ENCODE measurements at regions not wholly inside any gene's neighbourhood (a gene's known extent, or its start where the extent isn't known, plus 50 kb on each side); places are given as distances from the start of the nearest gene placed in this dataset.
"Not testable (repeated sequence)": the region's sequence is repeated elsewhere in the genome, so short reads cannot be mapped to it uniquely, and the experiment has no call there.

DNA sequence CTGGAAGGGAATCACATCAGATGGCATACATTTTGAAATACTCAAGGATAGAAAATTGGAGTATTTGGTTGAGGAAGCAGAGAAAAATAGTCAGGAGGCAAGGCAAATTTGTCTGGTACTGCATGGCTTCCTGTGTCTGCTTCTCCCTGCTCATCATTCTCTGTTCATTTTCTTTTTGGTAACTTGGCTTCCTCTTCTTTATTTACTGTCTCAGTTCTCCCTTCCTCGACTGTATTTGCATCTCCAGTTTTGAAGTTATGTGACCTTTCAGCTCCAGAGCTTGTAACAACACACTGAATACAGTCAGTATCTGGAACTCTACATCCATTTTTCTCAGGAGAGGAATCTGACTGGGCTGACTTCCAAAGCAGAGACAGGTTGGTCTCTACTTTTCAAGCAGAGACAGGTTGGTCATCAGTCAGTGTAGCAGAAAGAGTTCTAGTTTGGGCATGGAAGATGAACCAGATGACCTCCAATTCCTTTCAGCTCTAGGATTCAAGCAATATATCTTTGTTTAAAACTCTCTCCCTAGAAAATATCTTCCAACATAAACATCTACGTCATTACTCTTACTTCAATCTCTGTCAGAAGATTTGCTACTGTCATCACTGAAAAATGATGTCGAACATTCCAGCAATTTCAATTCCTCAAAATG lies 571.2 kb downstream of the ADGRL2 start:
- TF ChIP-seq, protein P1, sequence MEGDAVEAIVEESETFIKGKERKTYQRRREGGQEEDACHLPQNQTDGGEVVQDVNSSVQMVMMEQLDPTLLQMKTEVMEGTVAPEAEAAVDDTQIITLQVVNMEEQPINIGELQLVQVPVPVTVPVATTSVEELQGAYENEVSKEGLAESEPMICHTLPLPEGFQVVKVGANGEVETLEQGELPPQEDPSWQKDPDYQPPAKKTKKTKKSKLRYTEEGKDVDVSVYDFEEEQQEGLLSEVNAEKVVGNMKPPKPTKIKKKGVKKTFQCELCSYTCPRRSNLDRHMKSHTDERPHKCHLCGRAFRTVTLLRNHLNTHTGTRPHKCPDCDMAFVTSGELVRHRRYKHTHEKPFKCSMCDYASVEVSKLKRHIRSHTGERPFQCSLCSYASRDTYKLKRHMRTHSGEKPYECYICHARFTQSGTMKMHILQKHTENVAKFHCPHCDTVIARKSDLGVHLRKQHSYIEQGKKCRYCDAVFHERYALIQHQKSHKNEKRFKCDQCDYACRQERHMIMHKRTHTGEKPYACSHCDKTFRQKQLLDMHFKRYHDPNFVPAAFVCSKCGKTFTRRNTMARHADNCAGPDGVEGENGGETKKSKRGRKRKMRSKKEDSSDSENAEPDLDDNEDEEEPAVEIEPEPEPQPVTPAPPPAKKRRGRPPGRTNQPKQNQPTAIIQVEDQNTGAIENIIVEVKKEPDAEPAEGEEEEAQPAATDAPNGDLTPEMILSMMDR (IDR thresholded peaks at IDR 0.05; ENCODE audit: low read length): no peak
- TF ChIP-seq EZH2 (IDR thresholded peaks at IDR 0.05; ENCODE audit: borderline replicate concordance, low read length): no peak
- no peaks in the 10 kb centered on the region for H3K79me2 ChIP-seq (ENCODE audit: insufficient read depth, low read length)
- no peaks in the 10 kb centered on the region for H3K9me2 ChIP-seq (ENCODE audit: low read depth, low read length)
- H2AFZ ChIP-seq (ENCODE audit: low read length): no peak overlapping the region
- no peaks in the 10 kb centered on the region for H3K9me3 ChIP-seq (ENCODE audit: low read length)
- no peak overlapping the region for H3K4me3 ChIP-seq (ENCODE audit: low read depth, low read length, poor library complexity, severe bottlenecking)
- no peak overlapping the region for H3K27ac ChIP-seq (ENCODE audit: low read depth, low read length, poor library complexity, severe bottlenecking)
- no peaks in the 10 kb centered on the region for H4K20me1 ChIP-seq (ENCODE audit: insufficient read depth, low read length)
- H3K4me2 ChIP-seq (ENCODE audit: low read length): no peak overlapping the region
- H3K9ac ChIP-seq (ENCODE audit: low read length): no peak overlapping the region
- no peaks in the 10 kb centered on the region for H3K36me3 ChIP-seq (ENCODE audit: insufficient read depth, low read length)
- no peaks in the 10 kb centered on the region for H3F3A ChIP-seq (ENCODE audit: insufficient read depth, low read length)
- H3K27me3 ChIP-seq (ENCODE audit: insufficient read depth, low read length): no peaks in the 10 kb centered on the region
- peaks cover 5% of the 10 kb centered on the region for H3K4me1 ChIP-seq (ENCODE audit: insufficient read depth, low read length, severe bottlenecking)

DNA sequence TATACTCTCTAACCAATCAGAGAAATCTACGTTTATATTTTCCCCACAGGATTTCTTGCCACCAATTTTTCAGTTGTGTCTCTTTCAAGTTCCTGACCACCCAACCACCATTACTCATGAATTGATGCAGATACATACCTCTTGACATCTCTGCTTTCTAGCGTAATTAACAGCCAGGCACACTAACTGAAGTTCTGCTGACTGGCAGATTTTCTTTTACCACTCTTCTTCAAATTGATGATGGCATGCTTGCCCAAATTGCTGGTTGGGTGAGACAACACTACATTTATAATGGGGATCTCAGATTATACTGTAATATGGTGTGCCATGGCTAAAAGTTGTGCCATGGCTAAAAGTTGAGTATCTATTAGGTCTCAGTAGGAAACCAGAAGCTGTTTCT lies 566.7 kb downstream of the ADGRL2 start:
- Histone ChIP-seq H3K36me3 (ENCODE audit: insufficient read depth, low read length) (no peaks in the 10 kb centered on the region), H3K79me2 (ENCODE audit: insufficient read depth, low read length) (no peaks in the 10 kb centered on the region), H3K27ac (ENCODE audit: low read depth, low read length, poor library complexity, severe bottlenecking) (no peak overlapping the region), H3K27me3 (ENCODE audit: insufficient read depth, low read length) (no peaks in the 10 kb centered on the region), H3K9ac (ENCODE audit: low read length) (no peak overlapping the region), H3K4me1 (ENCODE audit: insufficient read depth, low read length, severe bottlenecking) (peaks cover 5% of the 10 kb centered on the region), H3K4me3 (ENCODE audit: low read depth, low read length, poor library complexity, severe bottlenecking) (no peak overlapping the region), H3F3A (ENCODE audit: insufficient read depth, low read length) (no peaks in the 10 kb centered on the region), H3K4me2 (ENCODE audit: low read length) (no peak overlapping the region), H3K9me3 (ENCODE audit: low read length) (no peaks in the 10 kb centered on the region), H2AFZ (ENCODE audit: low read length) (no peak overlapping the region), H4K20me1 (ENCODE audit: insufficient read depth, low read length) (no peaks in the 10 kb centered on the region), H3K9me2 (ENCODE audit: low read depth, low read length) (no peaks in the 10 kb centered on the region)
- no peak for TF ChIP-seq EZH2 (IDR thresholded peaks at IDR 0.05; ENCODE audit: borderline replicate concordance, low read length)
- TF ChIP-seq, protein P1 (IDR thresholded peaks at IDR 0.05; ENCODE audit: low read length): no peak

DNA sequence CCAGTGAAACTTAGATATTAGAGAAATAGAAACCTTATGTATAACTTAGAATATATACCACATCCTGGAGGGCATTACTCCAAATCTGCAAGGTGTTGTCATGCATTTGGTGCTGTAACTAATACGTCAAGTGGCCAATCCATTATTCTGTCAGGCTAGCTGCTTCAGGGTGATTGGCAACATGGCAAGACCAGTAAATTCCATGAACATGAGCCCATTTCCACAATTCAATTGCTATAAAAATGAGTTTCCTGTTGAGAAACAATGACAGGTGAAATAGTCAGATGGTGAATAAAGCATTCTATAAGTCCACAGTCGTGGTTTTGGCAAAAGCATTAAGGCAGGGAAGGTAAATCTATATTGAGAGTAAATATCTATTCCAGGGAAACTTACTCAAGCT lies 566.0 kb downstream of the ADGRL2 start:
- H3K36me3 ChIP-seq (ENCODE audit: insufficient read depth, low read length): no peaks in the 10 kb centered on the region
- no peaks in the 10 kb centered on the region for H3K9me2 ChIP-seq (ENCODE audit: low read depth, low read length)
- no peaks in the 10 kb centered on the region for H3K9me3 ChIP-seq (ENCODE audit: low read length)
- TF ChIP-seq EZH2 (IDR thresholded peaks at IDR 0.05; ENCODE audit: borderline replicate concordance, low read length): no peak
- TF ChIP-seq, protein P1 (IDR thresholded peaks at IDR 0.05; ENCODE audit: low read length): no peak
- no peaks in the 10 kb centered on the region for H4K20me1 ChIP-seq (ENCODE audit: insufficient read depth, low read length)
- no peaks in the 10 kb centered on the region for H3K79me2 ChIP-seq (ENCODE audit: insufficient read depth, low read length)
- H3K27me3 ChIP-seq (ENCODE audit: insufficient read depth, low read length): no peaks in the 10 kb centered on the region
- no peak overlapping the region for H3K9ac ChIP-seq (ENCODE audit: low read length)
- no peak overlapping the region for H2AFZ ChIP-seq (ENCODE audit: low read length)
- no peak overlapping the region for H3K27ac ChIP-seq (ENCODE audit: low read depth, low read length, poor library complexity, severe bottlenecking)
- H3K4me2 ChIP-seq (ENCODE audit: low read length): no peak overlapping the region
- H3K4me1 ChIP-seq (ENCODE audit: insufficient read depth, low read length, severe bottlenecking): peaks cover under 1% of the 10 kb centered on the region
- no peaks in the 10 kb centered on the region for H3F3A ChIP-seq (ENCODE audit: insufficient read depth, low read length)
- no peak overlapping the region for H3K4me3 ChIP-seq (ENCODE audit: low read depth, low read length, poor library complexity, severe bottlenecking)

DNA sequence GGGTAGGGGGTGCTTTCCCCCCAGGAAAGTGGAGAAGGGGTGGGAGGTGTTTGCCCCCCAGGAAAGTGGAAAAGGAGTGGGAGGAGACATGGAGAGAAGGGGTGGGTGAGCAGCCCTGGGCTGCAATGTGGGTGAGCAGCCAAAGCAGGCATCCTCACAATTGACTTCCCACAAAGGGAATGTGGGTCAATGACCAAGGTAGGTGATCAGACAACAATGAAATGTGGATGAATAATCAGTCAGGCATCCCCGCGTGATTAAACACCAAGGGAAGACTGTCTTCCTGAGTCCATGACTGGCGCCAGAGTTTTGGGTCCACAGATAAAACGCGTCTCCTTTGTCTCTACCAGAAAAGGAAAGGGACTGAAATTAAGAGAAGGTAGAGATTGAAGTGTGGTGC lies 558.8 kb downstream of the ADGRL2 start:
- H3K9me2 ChIP-seq (ENCODE audit: low read depth, low read length); H3K9me3 ChIP-seq (ENCODE audit: low read length); H3K4me1 ChIP-seq (ENCODE audit: insufficient read depth, low read length, severe bottlenecking); H3K9ac ChIP-seq (ENCODE audit: low read length); H3K4me3 ChIP-seq (ENCODE audit: low read depth, low read length, poor library complexity, severe bottlenecking); H3K27me3 ChIP-seq (ENCODE audit: insufficient read depth, low read length); H4K20me1 ChIP-seq (ENCODE audit: insufficient read depth, low read length); H2AFZ ChIP-seq (ENCODE audit: low read length); H3F3A ChIP-seq (ENCODE audit: insufficient read depth, low read length); H3K79me2 ChIP-seq (ENCODE audit: insufficient read depth, low read length); H3K27ac ChIP-seq (ENCODE audit: low read depth, low read length, poor library complexity, severe bottlenecking); H3K36me3 ChIP-seq (ENCODE audit: insufficient read depth, low read length); H3K4me2 ChIP-seq (ENCODE audit: low read length): not testable (repeated sequence)

DNA sequence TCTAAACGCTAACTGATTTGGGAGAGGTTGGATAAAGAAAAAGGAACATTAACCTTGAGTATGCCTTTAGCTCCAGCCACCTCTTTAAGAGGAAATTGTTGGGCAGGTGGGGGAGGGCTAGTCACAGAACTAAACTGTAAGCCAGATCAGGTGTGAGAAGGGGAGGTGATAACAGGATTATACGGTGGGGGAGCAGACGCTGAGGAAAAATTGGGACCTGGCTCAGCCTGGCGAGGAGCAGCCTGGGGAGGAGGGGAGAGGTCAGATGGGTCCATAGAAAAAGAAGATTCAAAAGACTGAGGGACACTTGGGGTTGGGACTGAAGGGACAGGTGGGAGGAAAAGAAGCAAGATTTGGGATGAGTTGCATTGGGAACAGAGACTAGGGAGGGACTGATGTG lies 558.0 kb downstream of the ADGRL2 start:
- not testable (repeated sequence) for H3K4me2 ChIP-seq (ENCODE audit: low read length); H3K79me2 ChIP-seq (ENCODE audit: insufficient read depth, low read length); H3K4me3 ChIP-seq (ENCODE audit: low read depth, low read length, poor library complexity, severe bottlenecking); H3K27me3 ChIP-seq (ENCODE audit: insufficient read depth, low read length); H3K9me2 ChIP-seq (ENCODE audit: low read depth, low read length); H3K9me3 ChIP-seq (ENCODE audit: low read length); H3K36me3 ChIP-seq (ENCODE audit: insufficient read depth, low read length); H3K27ac ChIP-seq (ENCODE audit: low read depth, low read length, poor library complexity, severe bottlenecking); H3K4me1 ChIP-seq (ENCODE audit: insufficient read depth, low read length, severe bottlenecking); H2AFZ ChIP-seq (ENCODE audit: low read length); H3F3A ChIP-seq (ENCODE audit: insufficient read depth, low read length); H4K20me1 ChIP-seq (ENCODE audit: insufficient read depth, low read length); H3K9ac ChIP-seq (ENCODE audit: low read length)
